PFSK-1 (cell line): ENCODE measurements at regions not wholly inside any gene's neighbourhood (a gene's known extent, or its start where the extent isn't known, plus 50 kb on each side); places are given as distances from the start of the nearest gene placed in this dataset.

Experiments used
- POLR2AphosphoS5 ChIP-seq: IDR thresholded peaks from 2 replicates; pipeline ENCODE4 v1.6.1; 2012; ENCODE audit warnings: low read depth, mild to moderate bottlenecking, control low read depth, low read length, moderate library complexity
- SIN3A ChIP-seq: IDR thresholded peaks from 2 replicates; pipeline ENCODE4 v1.6.1; 2012; ENCODE audit warnings: mild to moderate bottlenecking, low read length, moderate library complexity, borderline replicate concordance; ENCODE audit not compliant: insufficient read depth
- TAF1 ChIP-seq: IDR thresholded peaks from 2 replicates; pipeline ENCODE4 v1.6.1; 2012; ENCODE audit warnings: low read length, control low read depth, borderline replicate concordance; ENCODE audit not compliant: insufficient read depth
- TF ChIP-seq, protein P1 (sequence below), 2 experiments: IDR thresholded peaks; 2 replicates each; pipeline versions ENCODE4 v1.6.1 to v1.8.0; 2011 to 2012; ENCODE audit warnings: low read depth in 2 of 2, low read length in 2 of 2, control low read depth in 1 of 2, inconsistent platforms in 1 of 2, mild to moderate bottlenecking in 1 of 2, moderate library complexity in 1 of 2; ENCODE audit not compliant: insufficient read depth in 1 of 2

DNA sequence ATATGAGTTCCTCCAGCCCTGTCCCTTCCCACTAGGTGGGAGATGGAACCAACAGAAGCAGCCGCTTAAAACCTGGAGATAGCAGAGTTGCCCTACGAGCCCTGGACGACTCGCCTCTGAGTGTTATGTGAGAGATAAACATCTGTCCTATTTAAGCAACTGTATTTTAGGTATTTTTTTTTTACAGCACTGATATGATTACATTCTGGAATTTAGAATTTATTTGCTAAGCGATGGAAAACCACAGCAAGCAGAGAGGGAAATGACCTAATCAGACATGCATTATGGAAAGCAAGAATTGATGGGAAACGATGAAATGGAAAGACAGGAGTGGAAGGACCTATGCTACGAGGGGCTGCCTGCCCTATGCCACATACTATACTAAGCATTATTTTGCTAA, 379.0 kb upstream of the IL12A start:
- TF ChIP-seq TAF1 = no peak
- no peak for TF ChIP-seq SIN3A
- TF ChIP-seq, protein P1, sequence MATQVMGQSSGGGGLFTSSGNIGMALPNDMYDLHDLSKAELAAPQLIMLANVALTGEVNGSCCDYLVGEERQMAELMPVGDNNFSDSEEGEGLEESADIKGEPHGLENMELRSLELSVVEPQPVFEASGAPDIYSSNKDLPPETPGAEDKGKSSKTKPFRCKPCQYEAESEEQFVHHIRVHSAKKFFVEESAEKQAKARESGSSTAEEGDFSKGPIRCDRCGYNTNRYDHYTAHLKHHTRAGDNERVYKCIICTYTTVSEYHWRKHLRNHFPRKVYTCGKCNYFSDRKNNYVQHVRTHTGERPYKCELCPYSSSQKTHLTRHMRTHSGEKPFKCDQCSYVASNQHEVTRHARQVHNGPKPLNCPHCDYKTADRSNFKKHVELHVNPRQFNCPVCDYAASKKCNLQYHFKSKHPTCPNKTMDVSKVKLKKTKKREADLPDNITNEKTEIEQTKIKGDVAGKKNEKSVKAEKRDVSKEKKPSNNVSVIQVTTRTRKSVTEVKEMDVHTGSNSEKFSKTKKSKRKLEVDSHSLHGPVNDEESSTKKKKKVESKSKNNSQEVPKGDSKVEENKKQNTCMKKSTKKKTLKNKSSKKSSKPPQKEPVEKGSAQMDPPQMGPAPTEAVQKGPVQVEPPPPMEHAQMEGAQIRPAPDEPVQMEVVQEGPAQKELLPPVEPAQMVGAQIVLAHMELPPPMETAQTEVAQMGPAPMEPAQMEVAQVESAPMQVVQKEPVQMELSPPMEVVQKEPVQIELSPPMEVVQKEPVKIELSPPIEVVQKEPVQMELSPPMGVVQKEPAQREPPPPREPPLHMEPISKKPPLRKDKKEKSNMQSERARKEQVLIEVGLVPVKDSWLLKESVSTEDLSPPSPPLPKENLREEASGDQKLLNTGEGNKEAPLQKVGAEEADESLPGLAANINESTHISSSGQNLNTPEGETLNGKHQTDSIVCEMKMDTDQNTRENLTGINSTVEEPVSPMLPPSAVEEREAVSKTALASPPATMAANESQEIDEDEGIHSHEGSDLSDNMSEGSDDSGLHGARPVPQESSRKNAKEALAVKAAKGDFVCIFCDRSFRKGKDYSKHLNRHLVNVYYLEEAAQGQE (IDR thresholded peaks at IDR 0.05; ENCODE audit: insufficient read depth in 1 of 2, low read depth in 2 of 2, low read length in 2 of 2) = no peak
- TF ChIP-seq POLR2AphosphoS5 = no peak
